OCI-LY7 (cell line): ENCODE measurements at regions not wholly inside any gene's neighbourhood (a gene's known extent, or its start where the extent isn't known, plus 50 kb on each side); places are given as distances from the start of the nearest gene placed in this dataset.

Source experiments
- BruUV-seq: library from RNA; stranded (reverse); fragments of 400-500 nt; replicated peaks from 2 replicates; lab custom pipeline; 2021; lab: Mats Ljungman, UMichigan
- CTCF ChIA-PET: fragments of 300-600 bp; sonication (Branson Sonifier 250); formaldehyde crosslinking; loops from one replicate; lab custom pipeline; 2022; ENCODE audit warnings: antibody characterized with exemption; ENCODE audit not compliant: unreplicated experiment; lab: Charles Lee
- POLR2A ChIA-PET: fragments of 300-600 bp; sonication (Branson Sonifier 250); formaldehyde crosslinking; loops from one replicate; lab custom pipeline; 2022; ENCODE audit warnings: antibody characterized with exemption; lab: Charles Lee
- DNase-seq: peaks from one replicate; pipeline ENCODE4 v3.0.0-alpha.2; 2015; ENCODE audit warnings: low spot score
- H2AFZ ChIP-seq: fragments of 200-600 bp; sonication (generic), shearing (Covaris generic); 2 replicates; pipeline ENCODE4 v1.6.1; 2014; ENCODE audit warnings: mild to moderate bottlenecking, antibody characterized with exemption, low read length, moderate library complexity
- H3K27ac ChIP-seq: fragments of 200-600 bp; sonication (generic); 2 replicates; pipeline ENCODE4 v1.5.1; 2014; ENCODE audit warnings: mixed run types, low read depth, mild to moderate bottlenecking, moderate library complexity, low read length, inconsistent platforms; ENCODE audit not compliant: poor library complexity, severe bottlenecking
- H3K36me3 ChIP-seq: fragments of 200-600 bp; sonication (generic); 2 replicates; pipeline ENCODE4 v1.6.1; 2014; ENCODE audit warnings: mild to moderate bottlenecking, antibody characterized with exemption, low read length, moderate library complexity, mixed read lengths; ENCODE audit not compliant: insufficient read depth
- H3K4me1 ChIP-seq: fragments of 200-600 bp; sonication (generic); 2 replicates; pipeline ENCODE4 v1.5.1; 2014; ENCODE audit warnings: mild to moderate bottlenecking, low read length; ENCODE audit not compliant: insufficient read depth, poor library complexity, severe bottlenecking
- H3K4me2 ChIP-seq: fragments of 200-600 bp; sonication (generic); 2 replicates; pipeline ENCODE4 v1.6.1; 2014; ENCODE audit warnings: mild to moderate bottlenecking, low read length
- H3K4me3 ChIP-seq: fragments of 200-600 bp; sonication (generic); 2 replicates; pipeline ENCODE4 v1.5.1; 2014; ENCODE audit warnings: mild to moderate bottlenecking, low read depth, low read length; ENCODE audit not compliant: poor library complexity, severe bottlenecking
- H3K79me2 ChIP-seq: fragments of 200-600 bp; sonication (generic); 2 replicates; pipeline ENCODE4 v1.6.1; 2016; ENCODE audit warnings: low read depth, mild to moderate bottlenecking, low read length, moderate library complexity, mixed read lengths; ENCODE audit not compliant: insufficient read depth
- H3K9me2 ChIP-seq: fragments of 200-600 bp; sonication (generic); 2 replicates; pipeline ENCODE4 v1.6.1; 2016; ENCODE audit warnings: mild to moderate bottlenecking, low read length, mixed read lengths; ENCODE audit not compliant: insufficient read depth
- H3K9me3 ChIP-seq: fragments of 200-600 bp; sonication (generic); 2 replicates; pipeline ENCODE4 v1.6.1; 2014; ENCODE audit warnings: mild to moderate bottlenecking, mixed run types, low read length, mixed read lengths
- H4K20me1 ChIP-seq: fragments of 200-600 bp; sonication (generic); 2 replicates; pipeline ENCODE4 v1.6.1; 2014; ENCODE audit warnings: mild to moderate bottlenecking, antibody characterized with exemption, low read length, moderate library complexity, mixed read lengths; ENCODE audit not compliant: insufficient read depth
- CTCF ChIP-seq: fragments of 200-600 bp; sonication (generic); conservative IDR thresholded peaks from 2 replicates; pipeline ENCODE4 v1.5.1; 2014; ENCODE audit warnings: mild to moderate bottlenecking, antibody characterized with exemption, low read length, moderate library complexity, mixed read lengths
- EZH2phosphoT487 ChIP-seq: fragments of 200-600 bp; sonication (generic); IDR thresholded peaks from 2 replicates; pipeline ENCODE4 v1.6.1; 2018; ENCODE audit warnings: low read depth, borderline replicate concordance, mild to moderate bottlenecking, mixed run types, antibody characterized with exemption, low read length, moderate library complexity, mixed read lengths
- intact Hi-C: fragments of 100-400 bp; cut with micrococcal nuclease; formaldehyde crosslinking; loops from one replicate; pipeline ENCODE4 v1.10.0; 2022; ENCODE audit not compliant: unreplicated experiment

GRCh38 chr10:123458933-123459332 is 207.2 kb upstream of the GPR26 start:
- H3K9me3 ChIP-seq = no peaks in the 10 kb centered on the region
- TF ChIP-seq CTCF (no peak), EZH2phosphoT487 (no peak)
- H3K36me3 ChIP-seq = no peaks in the 10 kb centered on the region
- DNase-seq = peak; percentile 11
- H3K4me3 ChIP-seq = no peak overlapping the region
- H3K79me2 ChIP-seq = no peaks in the 10 kb centered on the region
- H4K20me1 ChIP-seq = no peaks in the 10 kb centered on the region
- POLR2A ChIA-PET = no interaction called here
- BruUV-seq = no TSS peak
- H3K27ac ChIP-seq = no peak overlapping the region
- no peak overlapping the region for H2AFZ ChIP-seq
- H3K9me2 ChIP-seq = no peaks in the 10 kb centered on the region
- H3K4me2 ChIP-seq = no peak overlapping the region
- no peaks in the 10 kb centered on the region for H3K4me1 ChIP-seq
- CTCF ChIA-PET = no interaction called here
- intact Hi-C loops = no loop called here

GRCh38 chr10:123459371-123460091 is 206.6 kb upstream of the GPR26 start:
- Histone ChIP-seq H3K27ac (no peak overlapping the region), H3K79me2 (no peaks in the 10 kb centered on the region), H4K20me1 (no peaks in the 10 kb centered on the region), H3K9me2 (no peaks in the 10 kb centered on the region), H2AFZ (no peak overlapping the region), H3K4me3 (no peak overlapping the region), H3K4me2 (no peak overlapping the region), H3K9me3 (no peaks in the 10 kb centered on the region), H3K4me1 (no peaks in the 10 kb centered on the region), H3K36me3 (no peaks in the 10 kb centered on the region)
- no peak for DNase-seq
- ChIA-PET POLR2A (interaction anchor here (1.2 kb wide), 1 partner anchor 10 kb away, joined by 3 read pairs; no protein-coding TSS in a partner anchor), CTCF (no interaction called here)
- intact Hi-C loops = no loop called here
- no TSS peak for BruUV-seq
- no peak for TF ChIP-seq CTCF
- no peak for TF ChIP-seq EZH2phosphoT487

- no peaks in the 10 kb centered on the region for H4K20me1 ChIP-seq
- CTCF ChIA-PET = no interaction called here
- intact Hi-C loops = no loop called here
These were observed 203.9 kb upstream of the GPR26 start for GRCh38 chr10:123462246-123462645.

More at GRCh38 chr10:123462246-123462645, 203.9 kb upstream of the GPR26 start:
- H3K9me2 ChIP-seq = no peaks in the 10 kb centered on the region
- no peak overlapping the region for H3K4me3 ChIP-seq
- DNase-seq = no peak
- H2AFZ ChIP-seq = no peak overlapping the region
- no peaks in the 10 kb centered on the region for H3K36me3 ChIP-seq
- BruUV-seq = no TSS peak
- no peaks in the 10 kb centered on the region for H3K9me3 ChIP-seq
- H3K4me1 ChIP-seq = no peaks in the 10 kb centered on the region
- no peaks in the 10 kb centered on the region for H3K79me2 ChIP-seq
- POLR2A ChIA-PET = no interaction called here
- no peak overlapping the region for H3K4me2 ChIP-seq
- H3K27ac ChIP-seq = no peak overlapping the region
- TF ChIP-seq CTCF = no peak
- no peak for TF ChIP-seq EZH2phosphoT487
